HCT116 (cell line): ENCODE measurements at regions not wholly inside any gene's neighbourhood (a gene's known extent, or its start where the extent isn't known, plus 50 kb on each side); places are given as distances from the start of the nearest gene placed in this dataset.

Experiments used
- EGR1 ChIP-seq: IDR thresholded peaks from 2 replicates; pipeline ENCODE4 v1.6.1; 2012; ENCODE audit warnings: low read depth
- EZH2 ChIP-seq: fragments of 200-600 bp; sonication (generic); IDR thresholded peaks from 2 replicates; pipeline ENCODE4 v1.6.1; 2017; ENCODE audit warnings: antibody characterized with exemption, mixed run types
- FOSL1 ChIP-seq: IDR thresholded peaks from 2 replicates; pipeline ENCODE4 v1.6.1; 2012; ENCODE audit warnings: low read depth
- POLR2AphosphoS5 ChIP-seq: IDR thresholded peaks from 2 replicates; pipeline ENCODE4 v1.6.1; 2011; ENCODE audit warnings: mild to moderate bottlenecking, low read depth, low read length, moderate library complexity
- RAD21 ChIP-seq: IDR thresholded peaks from 2 replicates; pipeline ENCODE4 v1.6.1; 2012; ENCODE audit warnings: low read depth, mild to moderate bottlenecking
- REST ChIP-seq: IDR thresholded peaks from 2 replicates; pipeline ENCODE4 v1.6.1; 2012; ENCODE audit warnings: low read depth
- SP1 ChIP-seq: IDR thresholded peaks from 2 replicates; pipeline ENCODE4 v1.6.1; 2012; ENCODE audit warnings: low read depth
- SRF ChIP-seq: IDR thresholded peaks from 2 replicates; pipeline ENCODE4 v1.6.1; 2012; ENCODE audit warnings: low read depth
- YY1 ChIP-seq: IDR thresholded peaks from 2 replicates; pipeline ENCODE4 v1.6.1; 2011; ENCODE audit warnings: low read length, low read depth, moderate library complexity, mild to moderate bottlenecking; ENCODE audit not compliant: insufficient replicate concordance; ENCODE audit errors: extremely low read depth
- TF ChIP-seq, protein P1 (sequence below), 3 experiments: fragments of 200-600 bp in 1 of 3; sonication (generic) in 1 of 3; IDR thresholded peaks in 2 of 3; conservative IDR thresholded peaks in 1 of 3; 2 replicates each; pipeline ENCODE4 v1.5.1; 2012 to 2017; ENCODE audit warnings: low read depth in 2 of 3, low read length in 2 of 3, antibody characterized with exemption in 1 of 3, borderline replicate concordance in 1 of 3, control low read depth in 1 of 3, mild to moderate bottlenecking in 1 of 3, mixed read lengths in 1 of 3, mixed run types in 1 of 3, moderate library complexity in 1 of 3; ENCODE audit not compliant: insufficient read depth in 1 of 3

GRCh38 chr14:25247609-25248008 is 197.7 kb upstream of the STXBP6 start:
- TF ChIP-seq, protein P1, sequence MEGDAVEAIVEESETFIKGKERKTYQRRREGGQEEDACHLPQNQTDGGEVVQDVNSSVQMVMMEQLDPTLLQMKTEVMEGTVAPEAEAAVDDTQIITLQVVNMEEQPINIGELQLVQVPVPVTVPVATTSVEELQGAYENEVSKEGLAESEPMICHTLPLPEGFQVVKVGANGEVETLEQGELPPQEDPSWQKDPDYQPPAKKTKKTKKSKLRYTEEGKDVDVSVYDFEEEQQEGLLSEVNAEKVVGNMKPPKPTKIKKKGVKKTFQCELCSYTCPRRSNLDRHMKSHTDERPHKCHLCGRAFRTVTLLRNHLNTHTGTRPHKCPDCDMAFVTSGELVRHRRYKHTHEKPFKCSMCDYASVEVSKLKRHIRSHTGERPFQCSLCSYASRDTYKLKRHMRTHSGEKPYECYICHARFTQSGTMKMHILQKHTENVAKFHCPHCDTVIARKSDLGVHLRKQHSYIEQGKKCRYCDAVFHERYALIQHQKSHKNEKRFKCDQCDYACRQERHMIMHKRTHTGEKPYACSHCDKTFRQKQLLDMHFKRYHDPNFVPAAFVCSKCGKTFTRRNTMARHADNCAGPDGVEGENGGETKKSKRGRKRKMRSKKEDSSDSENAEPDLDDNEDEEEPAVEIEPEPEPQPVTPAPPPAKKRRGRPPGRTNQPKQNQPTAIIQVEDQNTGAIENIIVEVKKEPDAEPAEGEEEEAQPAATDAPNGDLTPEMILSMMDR (IDR thresholded peaks at IDR 0.05 in 2 of 3, conservative IDR thresholded peaks at IDR 0.05 in 1 of 3; ENCODE audit: borderline replicate concordance in 1 of 3, insufficient read depth in 1 of 3, low read depth in 2 of 3, low read length in 2 of 3), result no peak
- TF ChIP-seq EZH2 (no peak), YY1 (no peak), RAD21 (no peak), SP1 (no peak), REST (no peak), FOSL1 (no peak), SRF (no peak), EGR1 (no peak), POLR2AphosphoS5 (no peak)
